PC-3 (cell line): ENCODE measurements at regions not wholly inside any gene's neighbourhood (a gene's known extent, or its start where the extent isn't known, plus 50 kb on each side); places are given as distances from the start of the nearest gene placed in this dataset.

ENCODE experiments used
- EZH2 ChIP-seq: fragments of 300-600 bp; sonication (generic); IDR thresholded peaks from one replicate; pipeline ENCODE4 v1.6.1; 2017; ENCODE audit warnings: antibody characterized with exemption, mild to moderate bottlenecking, low read length; ENCODE audit not compliant: unreplicated experiment
- EZH2phosphoT487 ChIP-seq: fragments of 300-600 bp; sonication (generic); IDR thresholded peaks from 2 replicates; pipeline ENCODE4 v1.6.1; 2018; ENCODE audit warnings: mild to moderate bottlenecking, antibody characterized with exemption, low read length, borderline replicate concordance
- TF ChIP-seq, protein P1 (sequence below): fragments of 300-600 bp; sonication (generic); conservative IDR thresholded peaks from 2 replicates; pipeline ENCODE4 v1.5.1; 2017; ENCODE audit warnings: antibody characterized with exemption, low read depth, mild to moderate bottlenecking, low read length

DNA sequence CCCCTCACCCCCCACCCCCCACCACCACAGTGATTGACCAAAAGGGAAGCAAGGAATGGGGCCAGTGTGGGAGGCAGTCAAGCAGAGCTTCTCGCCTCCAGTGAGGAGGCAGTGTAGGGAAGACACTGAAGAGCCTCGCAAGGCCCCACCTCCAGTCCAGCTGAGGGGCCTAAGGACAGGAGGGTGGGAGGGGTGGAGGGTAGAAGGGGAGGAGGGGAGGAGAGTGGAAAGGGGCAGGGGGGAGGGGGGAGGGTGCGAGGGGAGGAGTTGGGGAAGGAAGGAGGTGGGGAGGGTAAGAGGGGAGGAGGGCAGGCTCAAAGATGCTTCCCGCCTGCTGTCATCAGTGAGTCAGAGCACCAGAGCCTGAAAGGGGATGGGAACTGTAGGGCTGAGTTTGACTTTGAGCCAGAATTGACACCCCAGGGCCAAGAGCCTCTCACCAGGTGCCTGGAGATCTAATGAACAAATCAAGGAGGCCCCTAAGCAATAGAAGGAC, 786.2 kb downstream of the UQCRFS1 start:
- TF ChIP-seq, protein P1, sequence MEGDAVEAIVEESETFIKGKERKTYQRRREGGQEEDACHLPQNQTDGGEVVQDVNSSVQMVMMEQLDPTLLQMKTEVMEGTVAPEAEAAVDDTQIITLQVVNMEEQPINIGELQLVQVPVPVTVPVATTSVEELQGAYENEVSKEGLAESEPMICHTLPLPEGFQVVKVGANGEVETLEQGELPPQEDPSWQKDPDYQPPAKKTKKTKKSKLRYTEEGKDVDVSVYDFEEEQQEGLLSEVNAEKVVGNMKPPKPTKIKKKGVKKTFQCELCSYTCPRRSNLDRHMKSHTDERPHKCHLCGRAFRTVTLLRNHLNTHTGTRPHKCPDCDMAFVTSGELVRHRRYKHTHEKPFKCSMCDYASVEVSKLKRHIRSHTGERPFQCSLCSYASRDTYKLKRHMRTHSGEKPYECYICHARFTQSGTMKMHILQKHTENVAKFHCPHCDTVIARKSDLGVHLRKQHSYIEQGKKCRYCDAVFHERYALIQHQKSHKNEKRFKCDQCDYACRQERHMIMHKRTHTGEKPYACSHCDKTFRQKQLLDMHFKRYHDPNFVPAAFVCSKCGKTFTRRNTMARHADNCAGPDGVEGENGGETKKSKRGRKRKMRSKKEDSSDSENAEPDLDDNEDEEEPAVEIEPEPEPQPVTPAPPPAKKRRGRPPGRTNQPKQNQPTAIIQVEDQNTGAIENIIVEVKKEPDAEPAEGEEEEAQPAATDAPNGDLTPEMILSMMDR = no peak
- no peak for TF ChIP-seq EZH2phosphoT487
- no peak for TF ChIP-seq EZH2
